SH-SY5Y (cell line): ENCODE measurements at regions not wholly inside any gene's neighbourhood (a gene's known extent, or its start where the extent isn't known, plus 50 kb on each side); places are given as distances from the start of the nearest gene placed in this dataset.

ENCODE experiments used
- GATA2 ChIP-seq: IDR thresholded peaks from 2 replicates; pipeline ENCODE4 v1.6.1; 2011; ENCODE audit warnings: mild to moderate bottlenecking, low read depth, low read length
- GATA3 ChIP-seq: IDR thresholded peaks from 2 replicates; pipeline ENCODE4 v1.6.1; 2011; ENCODE audit warnings: low read depth, mild to moderate bottlenecking, low read length, moderate library complexity

GRCh38 chr20:9942736-9943135 lies 92.1 kb upstream of the ANKEF1 start:
- TF ChIP-seq GATA3 (no peak), GATA2 (no peak)
